ENCODE measurements at regions not wholly inside any gene's neighbourhood (a gene's known extent, or its start where the extent isn't known, plus 50 kb on each side); places are given as distances from the start of the nearest gene placed in this dataset.

DNA sequence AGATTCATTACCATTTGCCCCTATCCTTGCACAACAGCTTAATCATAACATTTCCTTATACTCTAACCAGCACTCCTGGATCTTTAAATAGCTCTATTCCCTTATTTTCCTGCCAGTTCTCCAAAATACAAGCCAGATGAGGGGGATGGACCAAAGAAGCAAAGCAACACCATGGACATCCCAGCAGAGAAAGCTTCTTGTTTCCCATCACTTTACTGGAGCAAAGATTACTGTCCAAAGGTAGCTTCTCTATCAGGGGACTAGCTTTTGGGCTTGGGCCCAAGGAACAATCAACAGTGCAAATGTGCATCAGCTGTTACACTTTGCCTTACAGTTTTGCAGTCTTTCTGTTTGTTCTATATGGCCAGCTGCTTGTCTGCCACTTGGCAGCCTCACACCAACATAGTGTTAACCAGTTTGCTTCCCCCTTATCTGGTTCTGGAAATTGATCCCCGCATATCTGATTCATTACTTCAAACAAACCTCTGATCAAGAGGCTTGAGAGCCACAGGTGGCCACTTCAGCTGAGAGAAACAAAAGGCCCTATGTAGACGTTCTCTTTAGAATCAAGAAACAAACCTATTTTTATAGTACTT is 814.3 kb downstream of the METTL15 start:
- TF ChIP-seq JUN (IDR thresholded peaks at IDR 0.05; ENCODE audit: borderline replicate concordance, insufficient read depth, insufficient read length, low read depth) (no peak), MYC (IDR thresholded peaks at IDR 0.05; ENCODE audit: low read depth, low read length) (no peak), POLR2A (IDR thresholded peaks at IDR 0.05; ENCODE audit: low read depth, low read length) (no peak), EZH2 (IDR thresholded peaks at IDR 0.05; ENCODE audit: borderline replicate concordance, low read depth, low read length, severe bottlenecking) (no peak), POLR2AphosphoS5 (IDR thresholded peaks at IDR 0.05; ENCODE audit: insufficient read depth, low read depth, low read length) (no peak), GATA2 (IDR thresholded peaks at IDR 0.05; ENCODE audit: insufficient read depth, insufficient read length, low read depth, low read length) (no peak), FOS (IDR thresholded peaks at IDR 0.05; ENCODE audit: borderline replicate concordance, insufficient read depth, low read length) (no peak)
- TF ChIP-seq, protein P1, sequence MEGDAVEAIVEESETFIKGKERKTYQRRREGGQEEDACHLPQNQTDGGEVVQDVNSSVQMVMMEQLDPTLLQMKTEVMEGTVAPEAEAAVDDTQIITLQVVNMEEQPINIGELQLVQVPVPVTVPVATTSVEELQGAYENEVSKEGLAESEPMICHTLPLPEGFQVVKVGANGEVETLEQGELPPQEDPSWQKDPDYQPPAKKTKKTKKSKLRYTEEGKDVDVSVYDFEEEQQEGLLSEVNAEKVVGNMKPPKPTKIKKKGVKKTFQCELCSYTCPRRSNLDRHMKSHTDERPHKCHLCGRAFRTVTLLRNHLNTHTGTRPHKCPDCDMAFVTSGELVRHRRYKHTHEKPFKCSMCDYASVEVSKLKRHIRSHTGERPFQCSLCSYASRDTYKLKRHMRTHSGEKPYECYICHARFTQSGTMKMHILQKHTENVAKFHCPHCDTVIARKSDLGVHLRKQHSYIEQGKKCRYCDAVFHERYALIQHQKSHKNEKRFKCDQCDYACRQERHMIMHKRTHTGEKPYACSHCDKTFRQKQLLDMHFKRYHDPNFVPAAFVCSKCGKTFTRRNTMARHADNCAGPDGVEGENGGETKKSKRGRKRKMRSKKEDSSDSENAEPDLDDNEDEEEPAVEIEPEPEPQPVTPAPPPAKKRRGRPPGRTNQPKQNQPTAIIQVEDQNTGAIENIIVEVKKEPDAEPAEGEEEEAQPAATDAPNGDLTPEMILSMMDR (IDR thresholded peaks at IDR 0.05; ENCODE audit: extremely low read depth in 1 of 2, insufficient read depth in 1 of 2, low read depth in 1 of 2, low read length in 2 of 2), result no peak
- TF ChIP-seq, protein P2, sequence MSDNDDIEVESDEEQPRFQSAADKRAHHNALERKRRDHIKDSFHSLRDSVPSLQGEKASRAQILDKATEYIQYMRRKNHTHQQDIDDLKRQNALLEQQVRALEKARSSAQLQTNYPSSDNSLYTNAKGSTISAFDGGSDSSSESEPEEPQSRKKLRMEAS (IDR thresholded peaks at IDR 0.05; ENCODE audit: insufficient read depth, insufficient read length), result no peak
- Histone ChIP-seq H3K4me1 (ENCODE audit: control insufficient read depth, extremely low read depth, insufficient read depth, low read length) (no peaks in the 10 kb centered on the region), H3K27ac (ENCODE audit: insufficient read depth, low read depth, low read length) (no peak overlapping the region), H3K9ac (replicated peaks; ENCODE audit: extremely low read depth, insufficient read depth, low read length) (no peak overlapping the region), H2AFZ (ENCODE audit: low read depth, low read length) (no peak overlapping the region), H3K27me3 (ENCODE audit: control insufficient read depth in 2 of 2, insufficient read depth in 2 of 2, low read length in 2 of 2) (no peaks in the 10 kb centered on the region), H3K4me3 (replicated peaks in 1 of 3; ENCODE audit: insufficient read depth in 1 of 3, low read depth in 1 of 3, low read length in 3 of 3) (no peak overlapping the region), H3K9me3 (replicated peaks; ENCODE audit: control insufficient read depth, insufficient read depth, low read length) (no peaks in the 10 kb centered on the region), H3K79me2 (ENCODE audit: control insufficient read depth, insufficient read depth, low read length) (no peaks in the 10 kb centered on the region), H4K20me1 (replicated peaks; ENCODE audit: control insufficient read depth, extremely low read depth, insufficient read depth, low read length) (no peaks in the 10 kb centered on the region), H3K4me2 (ENCODE audit: insufficient read depth, low read length) (no peak overlapping the region), H3K9me1 (replicated peaks; ENCODE audit: control insufficient read depth, extremely low read depth, insufficient read depth, low read length) (no peaks in the 10 kb centered on the region), H3K36me3 (ENCODE audit: control insufficient read depth in 2 of 2, extremely low read depth in 1 of 2, insufficient read depth in 2 of 2, low read length in 2 of 2) (no peaks in the 10 kb centered on the region)
- no peak for FAIRE-seq
- CTCF ChIA-PET, result interaction anchor here (1.0 to 1.5 kb wide), 3 partner anchors 11 to 237 kb away, joined by 3 to 4 read pairs (median 3); no protein-coding TSS in a partner anchor
- POLR2A ChIA-PET, result interaction anchor here (0.6 kb wide), 1 partner anchor 1220 kb away, joined by 4 read pairs; no protein-coding TSS in a partner anchor
- dilution Hi-C loops (cut with MboI; ENCODE audit: extremely low pct_ligation_motif_present, low sequenced_read_pairs) (no loop called here), intact Hi-C loops (cut with micrococcal nuclease) (no loop called here)
- no TSS peak for BruUV-seq (replicated peaks)
- no peak for DNase-seq (ENCODE audit: low read depth, low spot score)
